T-helper 2 cell treated with Interferon-gamma antibody and Interleukin-4, amounts not matched to agents 5 μg/mL and 100 μg/mL, for 36 hours (primary cell): ENCODE measurements at regions not wholly inside any gene's neighbourhood (a gene's known extent, or its start where the extent isn't known, plus 50 kb on each side); places are given as distances from the start of the nearest gene placed in this dataset.

Experiments
- DNase-seq: peaks from one replicate; pipeline ENCODE4 v3.0.0; 2021; ENCODE audit warnings: low spot score
- H3K27ac Mint-ChIP-seq: one replicate; pipeline ENCODE4 v1.8.0; 2021; ENCODE audit warnings: mild to moderate bottlenecking, mixed read lengths
- H3K27me3 Mint-ChIP-seq: one replicate; pipeline ENCODE4 v1.8.0; 2021; ENCODE audit warnings: low read depth, mixed read lengths
- H3K36me3 Mint-ChIP-seq: one replicate; pipeline ENCODE4 v1.8.0; 2021; ENCODE audit warnings: low read depth, mixed read lengths
- H3K4me1 Mint-ChIP-seq: one replicate; pipeline ENCODE4 v1.8.0; 2021; ENCODE audit warnings: low read depth, mixed read lengths
- H3K4me3 Mint-ChIP-seq: one replicate; pipeline ENCODE4 v1.8.0; 2022; ENCODE audit warnings: mild to moderate bottlenecking, moderate library complexity, mixed read lengths
- H3K9me3 Mint-ChIP-seq: one replicate; pipeline ENCODE4 v1.8.0; 2021; ENCODE audit warnings: mixed read lengths

GRCh38 chr13:79810669-79811068 is 329.7 kb downstream of the NDFIP2 start:
- Mint-ChIP-seq H3K9me3 (no peaks in the 10 kb centered on the region), H3K4me3 (no peak overlapping the region), H3K27me3 (no peaks in the 10 kb centered on the region), H3K4me1 (no peaks in the 10 kb centered on the region), H3K36me3 (no peaks in the 10 kb centered on the region), H3K27ac (no peak overlapping the region)
- DNase-seq = no peak

GRCh38 chr13:79810018-79810417 is 329.1 kb downstream of the NDFIP2 start:
- Mint-ChIP-seq H3K4me3 (no peak overlapping the region), H3K27me3 (no peaks in the 10 kb centered on the region), H3K4me1 (no peaks in the 10 kb centered on the region), H3K27ac (no peak overlapping the region), H3K36me3 (no peaks in the 10 kb centered on the region), H3K9me3 (no peaks in the 10 kb centered on the region)
- no peak for DNase-seq

GRCh38 chr13:79808475-79808874 is 327.5 kb downstream of the NDFIP2 start:
- H3K27ac Mint-ChIP-seq = no peak overlapping the region
- H3K4me1 Mint-ChIP-seq = no peaks in the 10 kb centered on the region
- no peaks in the 10 kb centered on the region for H3K9me3 Mint-ChIP-seq
- DNase-seq = no peak
- H3K27me3 Mint-ChIP-seq = no peaks in the 10 kb centered on the region
- H3K4me3 Mint-ChIP-seq = no peak overlapping the region
- H3K36me3 Mint-ChIP-seq = no peaks in the 10 kb centered on the region

GRCh38 chr13:79807554-79807953 is 326.6 kb downstream of the NDFIP2 start:
- H3K27me3 Mint-ChIP-seq = no peaks in the 10 kb centered on the region
- DNase-seq = no peak
- no peaks in the 10 kb centered on the region for H3K9me3 Mint-ChIP-seq
- H3K36me3 Mint-ChIP-seq = no peaks in the 10 kb centered on the region
- no peaks in the 10 kb centered on the region for H3K4me1 Mint-ChIP-seq
- no peak overlapping the region for H3K4me3 Mint-ChIP-seq
- no peak overlapping the region for H3K27ac Mint-ChIP-seq

DNA sequence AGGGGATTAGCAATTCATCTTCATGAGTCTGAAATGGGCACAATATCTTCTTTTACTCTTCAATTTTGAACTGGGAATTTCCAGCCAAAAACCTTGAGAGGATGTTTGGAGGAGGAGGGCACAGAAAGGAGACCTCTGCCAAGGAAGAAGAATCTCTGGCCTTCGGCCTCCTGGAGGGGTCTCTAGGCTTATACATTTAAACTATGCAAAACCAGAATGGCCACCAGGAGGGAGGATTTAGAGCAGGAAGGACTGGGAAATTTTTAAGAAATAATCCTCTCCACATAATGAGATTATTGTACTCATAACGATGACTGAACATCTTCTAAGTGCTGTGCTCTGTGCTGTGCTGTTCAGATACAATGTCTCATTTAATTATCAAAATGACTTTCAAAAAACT is 325.9 kb downstream of the NDFIP2 start:
- Mint-ChIP-seq H3K27me3 (no peaks in the 10 kb centered on the region), H3K36me3 (no peaks in the 10 kb centered on the region), H3K4me1 (no peaks in the 10 kb centered on the region), H3K4me3 (no peak overlapping the region), H3K27ac (no peak overlapping the region), H3K9me3 (no peaks in the 10 kb centered on the region)
- DNase-seq = no peak

DNA sequence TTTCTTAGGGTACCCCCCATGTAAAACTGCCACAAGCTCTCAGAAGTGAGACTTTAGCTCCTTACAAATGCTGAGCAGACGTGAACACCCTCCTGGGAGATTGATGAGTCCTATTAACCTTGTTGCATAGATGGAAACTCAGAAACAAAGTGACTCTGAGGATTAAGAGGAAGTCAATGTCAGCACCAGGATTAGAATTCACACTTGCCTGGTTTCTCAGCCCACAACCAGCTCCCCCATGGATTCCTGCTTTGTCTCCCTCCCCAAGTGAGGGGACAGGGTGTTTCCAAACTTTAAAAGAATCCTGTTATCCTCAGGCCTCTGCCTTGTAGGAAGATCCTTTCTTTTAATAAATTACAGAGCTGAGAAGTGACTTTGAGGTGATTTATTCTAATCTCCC is 324.4 kb downstream of the NDFIP2 start:
- DNase-seq = no peak
- no peaks in the 10 kb centered on the region for H3K27me3 Mint-ChIP-seq
- no peaks in the 10 kb centered on the region for H3K9me3 Mint-ChIP-seq
- H3K36me3 Mint-ChIP-seq = no peaks in the 10 kb centered on the region
- H3K4me3 Mint-ChIP-seq = no peak overlapping the region
- no peak overlapping the region for H3K27ac Mint-ChIP-seq
- no peaks in the 10 kb centered on the region for H3K4me1 Mint-ChIP-seq

- no peaks in the 10 kb centered on the region for H3K27me3 Mint-ChIP-seq
- H3K27ac Mint-ChIP-seq = no peak overlapping the region
- no peak overlapping the region for H3K4me3 Mint-ChIP-seq
- H3K4me1 Mint-ChIP-seq = no peaks in the 10 kb centered on the region
- no peaks in the 10 kb centered on the region for H3K9me3 Mint-ChIP-seq
- H3K36me3 Mint-ChIP-seq = no peaks in the 10 kb centered on the region
- DNase-seq = no peak
Measured at GRCh38 chr13:79803989-79804388, 323.0 kb downstream of the NDFIP2 start.

DNA sequence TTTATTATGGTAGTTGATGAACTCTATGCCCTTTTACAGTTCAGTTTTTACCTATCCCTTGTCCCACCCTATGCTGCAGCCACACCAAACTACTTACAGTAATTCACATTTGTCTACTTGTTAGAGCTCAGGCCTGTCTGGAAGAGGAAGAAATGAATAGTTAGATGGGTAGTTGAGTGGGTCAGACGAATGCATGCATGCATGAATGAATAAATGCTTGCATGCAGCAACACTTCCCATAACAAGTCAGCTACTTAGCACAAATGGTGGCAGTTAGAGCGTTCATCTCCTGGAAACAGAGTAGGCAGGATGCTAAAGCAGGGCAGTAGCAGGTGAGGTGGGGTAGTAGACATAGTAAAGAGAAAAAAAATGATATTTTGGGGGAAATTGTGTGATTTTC is 322.3 kb downstream of the NDFIP2 start:
- H3K36me3 Mint-ChIP-seq = no peaks in the 10 kb centered on the region
- no peak overlapping the region for H3K27ac Mint-ChIP-seq
- no peaks in the 10 kb centered on the region for H3K4me1 Mint-ChIP-seq
- H3K9me3 Mint-ChIP-seq = no peaks in the 10 kb centered on the region
- DNase-seq = no peak
- no peak overlapping the region for H3K4me3 Mint-ChIP-seq
- no peaks in the 10 kb centered on the region for H3K27me3 Mint-ChIP-seq

DNA sequence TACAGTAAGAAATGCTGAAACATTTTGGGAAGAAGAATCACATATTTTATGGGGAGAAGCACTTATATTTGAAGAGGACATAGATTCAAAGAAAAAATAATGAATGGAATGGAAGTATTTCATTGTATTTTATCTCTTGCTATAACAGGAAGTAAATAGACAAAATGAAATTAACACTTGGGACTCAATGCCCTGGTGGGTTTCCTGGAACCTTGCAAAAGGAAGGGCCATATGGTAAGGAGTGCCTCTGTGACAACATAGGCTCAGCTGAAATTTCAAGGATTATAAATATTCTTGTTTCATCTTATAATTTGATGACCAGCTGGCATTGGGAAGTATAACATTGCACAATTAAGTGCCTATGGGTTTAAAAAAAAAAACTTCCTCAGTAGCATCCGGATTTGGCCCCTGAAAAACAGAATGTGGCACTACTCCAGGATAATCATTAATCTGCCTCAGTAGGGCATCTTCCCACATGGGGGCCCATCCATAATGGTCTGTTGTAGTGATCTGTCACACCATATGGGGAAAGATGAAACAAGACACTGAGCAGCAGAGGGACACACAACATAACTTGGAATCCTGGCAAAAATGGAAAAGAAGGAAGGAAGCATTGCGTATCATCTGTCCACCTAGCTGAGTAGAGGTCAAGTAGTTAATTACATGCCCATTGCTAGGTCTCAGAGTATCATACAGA is 321.6 kb downstream of the NDFIP2 start:
- H3K4me3 Mint-ChIP-seq = no peak overlapping the region
- H3K27ac Mint-ChIP-seq = no peak overlapping the region
- no peaks in the 10 kb centered on the region for H3K9me3 Mint-ChIP-seq
- no peaks in the 10 kb centered on the region for H3K27me3 Mint-ChIP-seq
- no peaks in the 10 kb centered on the region for H3K4me1 Mint-ChIP-seq
- no peaks in the 10 kb centered on the region for H3K36me3 Mint-ChIP-seq
- no peak for DNase-seq

DNA sequence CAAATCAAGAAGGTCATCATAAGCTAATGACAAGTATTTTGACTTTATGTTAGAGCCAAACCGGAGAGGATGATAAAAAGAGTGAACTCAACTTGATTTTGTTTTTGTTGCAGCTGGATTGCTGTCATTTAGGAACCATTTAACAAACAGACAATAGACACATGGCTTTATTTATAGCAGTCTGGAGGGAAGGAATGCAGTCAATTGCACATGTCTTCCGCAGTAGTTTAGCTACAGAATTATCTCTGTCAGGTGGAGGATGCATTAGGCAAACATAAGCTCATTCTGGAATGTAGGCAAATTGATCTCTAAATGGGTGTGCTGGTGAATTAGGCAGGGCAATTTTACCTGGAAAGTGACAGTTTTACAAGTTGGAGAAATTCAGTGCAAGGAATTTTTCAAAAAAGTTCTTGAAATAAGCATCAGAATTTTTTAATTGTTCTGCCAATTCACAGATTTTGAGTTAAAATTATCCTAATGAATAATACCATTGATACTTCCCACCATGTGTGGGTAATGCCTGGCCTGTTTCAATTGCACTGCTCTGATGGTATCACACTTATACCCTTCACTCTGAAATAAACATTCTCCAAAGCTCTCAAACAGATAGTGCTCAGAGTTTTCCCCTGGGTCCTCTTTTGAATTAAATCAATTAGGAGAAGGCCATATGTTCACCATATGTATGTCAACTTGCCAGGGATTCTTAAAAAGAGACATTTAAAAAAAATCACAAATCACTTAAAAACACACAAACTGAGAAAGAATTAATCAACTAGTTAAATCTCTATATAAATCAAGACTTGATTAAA is 318.3 kb downstream of the NDFIP2 start:
- Mint-ChIP-seq H3K27me3 (no peaks in the 10 kb centered on the region), H3K27ac (no peak overlapping the region), H3K36me3 (no peaks in the 10 kb centered on the region), H3K9me3 (no peaks in the 10 kb centered on the region), H3K4me3 (no peak overlapping the region), H3K4me1 (no peaks in the 10 kb centered on the region)
- no peak for DNase-seq

DNA sequence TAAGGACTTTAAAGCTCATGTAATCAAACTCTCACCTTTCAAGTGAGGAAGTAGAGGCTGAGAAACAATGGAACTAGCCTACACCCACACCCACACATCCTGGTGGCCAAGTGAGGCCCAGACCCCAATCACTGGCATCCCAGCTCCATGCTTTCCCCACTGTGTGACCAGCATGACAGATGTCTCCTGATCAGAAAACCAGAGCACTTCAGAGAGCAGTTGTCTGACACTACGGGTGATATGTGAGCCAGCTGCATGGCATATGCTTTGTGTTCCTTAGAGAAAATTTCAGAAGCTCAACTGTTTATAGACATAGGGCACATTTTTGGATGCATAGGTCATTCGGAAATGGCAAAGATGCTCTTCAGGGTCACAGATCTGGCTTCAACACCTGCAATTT is 315.2 kb downstream of the NDFIP2 start:
- H3K27ac Mint-ChIP-seq = no peak overlapping the region
- no peaks in the 10 kb centered on the region for H3K36me3 Mint-ChIP-seq
- H3K27me3 Mint-ChIP-seq = no peaks in the 10 kb centered on the region
- no peaks in the 10 kb centered on the region for H3K9me3 Mint-ChIP-seq
- DNase-seq = no peak
- no peak overlapping the region for H3K4me3 Mint-ChIP-seq
- H3K4me1 Mint-ChIP-seq = no peaks in the 10 kb centered on the region

GRCh38 chr13:79794931-79795330 is 314.0 kb downstream of the NDFIP2 start:
- Mint-ChIP-seq H3K4me1 (no peaks in the 10 kb centered on the region), H3K27ac (no peak overlapping the region), H3K4me3 (no peak overlapping the region), H3K9me3 (no peaks in the 10 kb centered on the region), H3K27me3 (no peaks in the 10 kb centered on the region), H3K36me3 (no peaks in the 10 kb centered on the region)
- DNase-seq = no peak

DNA sequence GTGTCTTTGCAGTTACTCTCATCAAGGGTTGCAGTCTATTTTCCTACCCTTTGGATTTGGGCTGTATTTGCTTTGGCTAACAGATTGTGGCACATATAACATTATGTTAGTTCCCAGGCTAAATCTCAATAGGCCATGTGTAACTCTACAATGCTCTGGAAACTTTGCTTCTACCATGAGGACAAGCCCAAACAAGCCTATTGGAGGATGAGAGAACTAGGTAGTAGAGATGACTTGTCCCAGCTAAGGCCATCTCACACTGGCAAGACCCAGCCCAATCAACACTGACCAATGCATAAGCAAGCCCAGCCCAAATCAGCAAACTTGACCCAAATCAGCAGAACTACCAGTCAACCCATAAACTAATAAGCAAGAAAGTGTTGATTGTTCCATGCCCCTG is 311.8 kb downstream of the NDFIP2 start:
- Mint-ChIP-seq H3K36me3 (no peaks in the 10 kb centered on the region), H3K9me3 (no peaks in the 10 kb centered on the region), H3K4me3 (no peak overlapping the region), H3K27ac (no peak overlapping the region), H3K4me1 (no peaks in the 10 kb centered on the region), H3K27me3 (no peaks in the 10 kb centered on the region)
- no peak for DNase-seq

GRCh38 chr13:79791471-79792042 is 310.6 kb downstream of the NDFIP2 start:
- Mint-ChIP-seq H3K4me1 (no peaks in the 10 kb centered on the region), H3K9me3 (no peaks in the 10 kb centered on the region), H3K4me3 (no peak overlapping the region), H3K27ac (no peak overlapping the region), H3K36me3 (no peaks in the 10 kb centered on the region), H3K27me3 (no peaks in the 10 kb centered on the region)
- no peak for DNase-seq
